HEK293T (cell line): ENCODE measurements at regions not wholly inside any gene's neighbourhood (a gene's known extent, or its start where the extent isn't known, plus 50 kb on each side); places are given as distances from the start of the nearest gene placed in this dataset.

Experiments used
- CTCF ChIA-PET: fragments of 350-600 bp; formaldehyde crosslinking; extraction: SDS; loops from one replicate; lab custom pipeline; 2021; ENCODE audit warnings: antibody characterized with exemption, inconsistent platforms; lab: Yijun Ruan, JAX
- POLR2A ChIA-PET: fragments of 350-600 bp; formaldehyde crosslinking; extraction: SDS; loops from one replicate; lab custom pipeline; 2020; ENCODE audit warnings: antibody characterized with exemption, inconsistent platforms; lab: Yijun Ruan, JAX
- DNase-seq: peaks from one replicate; pipeline ENCODE4 v3.0.0; 2012; ENCODE audit warnings: mixed read lengths; ENCODE audit errors: extremely low spot score
- ARNT ChIP-seq: fragments of 450-650 bp; IDR thresholded peaks from 2 replicates; pipeline ENCODE4 v1.6.1; 2017; ENCODE audit warnings: mild to moderate bottlenecking
- BHLHE40 ChIP-seq: fragments of 450-650 bp; IDR thresholded peaks from 2 replicates; pipeline ENCODE4 v1.6.1; 2016; ENCODE audit warnings: mild to moderate bottlenecking, moderate library complexity, borderline replicate concordance
- CTBP1 ChIP-seq: fragments of 450-650 bp; IDR thresholded peaks from 2 replicates; pipeline ENCODE4 v1.6.1; 2016; ENCODE audit warnings: borderline replicate concordance
- ELF4 ChIP-seq: fragments of 450-650 bp; IDR thresholded peaks from 2 replicates; pipeline ENCODE4 v1.6.1; 2017; ENCODE audit warnings: antibody characterized with exemption
- FOXA1 ChIP-seq: fragments of 450-650 bp; IDR thresholded peaks from 2 replicates; pipeline ENCODE4 v1.6.1; 2016; ENCODE audit warnings: mild to moderate bottlenecking
- FOXK2 ChIP-seq: fragments of 450-650 bp; IDR thresholded peaks from 2 replicates; pipeline ENCODE4 v1.6.1; 2016; ENCODE audit warnings: mild to moderate bottlenecking
- FOXM1 ChIP-seq: fragments of 450-650 bp; IDR thresholded peaks from 2 replicates; pipeline ENCODE4 v1.6.1; 2017; ENCODE audit warnings: mild to moderate bottlenecking, borderline replicate concordance
- HDGF ChIP-seq: fragments of 450-650 bp; IDR thresholded peaks from 2 replicates; pipeline ENCODE4 v1.6.1; 2017; ENCODE audit warnings: antibody characterized with exemption, borderline replicate concordance
- L3MBTL2 ChIP-seq: fragments of 450-650 bp; conservative IDR thresholded peaks from 2 replicates; pipeline ENCODE4 v1.6.1; 2016; ENCODE audit warnings: mild to moderate bottlenecking
- LEF1 ChIP-seq: fragments of 450-650 bp; IDR thresholded peaks from 2 replicates; pipeline ENCODE4 v1.6.1; 2017; ENCODE audit warnings: mild to moderate bottlenecking, borderline replicate concordance
- NFRKB ChIP-seq: fragments of 450-650 bp; IDR thresholded peaks from 2 replicates; pipeline ENCODE4 v1.6.1; 2016; ENCODE audit warnings: mild to moderate bottlenecking, moderate library complexity
- SP1 ChIP-seq: fragments of 450-650 bp; IDR thresholded peaks from 2 replicates; pipeline ENCODE4 v1.6.1; 2017
- SUZ12 ChIP-seq: fragments of 450-650 bp; IDR thresholded peaks from 2 replicates; pipeline ENCODE4 v1.6.1; 2016; ENCODE audit warnings: mild to moderate bottlenecking
- TARDBP ChIP-seq: fragments of 450-650 bp; IDR thresholded peaks from 2 replicates; pipeline ENCODE4 v1.6.1; 2016
- ZNF384 ChIP-seq: fragments of 450-650 bp; IDR thresholded peaks from 2 replicates; pipeline ENCODE4 v1.6.1; 2016
- TF ChIP-seq, protein P1 (sequence below): fragments of 450-650 bp; IDR thresholded peaks from 2 replicates; pipeline ENCODE4 v1.6.1; 2016

- CTCF ChIA-PET, result no interaction called here
- POLR2A ChIA-PET, result no interaction called here
- DNase-seq, result no peak
- no peak for TF ChIP-seq ZNF384
Observed at GRCh38 chr3:87811953-87812352, 246.9 kb downstream of the CGGBP1 start.

DNA sequence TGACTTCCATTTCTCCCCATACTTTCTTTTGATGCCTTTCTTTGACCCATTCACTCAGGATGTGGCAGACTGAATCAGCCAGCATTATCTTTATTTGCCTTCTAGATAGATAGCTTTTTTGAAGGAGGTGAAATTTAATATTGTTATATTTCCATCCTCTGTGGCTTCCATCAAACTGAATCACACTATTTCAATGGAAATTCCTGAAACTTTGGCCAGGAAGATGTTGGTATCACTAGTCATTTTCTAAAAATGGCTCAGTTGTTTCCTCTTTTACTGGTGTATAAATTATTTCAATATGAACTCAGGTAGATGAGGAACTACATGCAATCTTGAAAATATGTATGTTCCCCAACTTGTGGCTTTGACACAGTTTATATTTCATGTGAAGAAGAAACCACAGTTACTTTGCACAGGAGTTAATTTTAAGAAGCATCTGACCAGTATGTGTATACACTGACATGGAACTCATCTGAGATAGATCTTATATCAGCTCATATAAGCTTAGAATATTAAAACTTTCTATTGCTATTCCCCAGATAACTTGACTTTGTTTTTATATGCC, 248.3 kb downstream of the CGGBP1 start:
- CTCF ChIA-PET, result no interaction called here
- POLR2A ChIA-PET, result no interaction called here
- DNase-seq, result no peak
- no peak for TF ChIP-seq NFRKB
- TF ChIP-seq CTBP1, result no peak
- TF ChIP-seq BHLHE40, result no peak
- TF ChIP-seq SP1, result no peak

- TF ChIP-seq ELF4 (no peak), HDGF (no peak), BHLHE40 (no peak), L3MBTL2 (no peak), TARDBP (no peak), SP1 (no peak), ZNF384 (no peak), FOXM1 (no peak), FOXK2 (no peak), FOXA1 (no peak), ARNT (no peak)
- DNase-seq, result no peak
- POLR2A ChIA-PET, result no interaction called here
- CTCF ChIA-PET, result no interaction called here
Observed at GRCh38 chr3:87805670-87806069, 253.1 kb downstream of the CGGBP1 start.

- TF ChIP-seq BHLHE40, result no peak
- no peak for TF ChIP-seq HDGF
- TF ChIP-seq FOXK2, result no peak
- CTCF ChIA-PET, result no interaction called here
- DNase-seq, result no peak
- POLR2A ChIA-PET, result no interaction called here
Observed at GRCh38 chr3:87801409-87801808, 257.4 kb downstream of the CGGBP1 start.

DNA sequence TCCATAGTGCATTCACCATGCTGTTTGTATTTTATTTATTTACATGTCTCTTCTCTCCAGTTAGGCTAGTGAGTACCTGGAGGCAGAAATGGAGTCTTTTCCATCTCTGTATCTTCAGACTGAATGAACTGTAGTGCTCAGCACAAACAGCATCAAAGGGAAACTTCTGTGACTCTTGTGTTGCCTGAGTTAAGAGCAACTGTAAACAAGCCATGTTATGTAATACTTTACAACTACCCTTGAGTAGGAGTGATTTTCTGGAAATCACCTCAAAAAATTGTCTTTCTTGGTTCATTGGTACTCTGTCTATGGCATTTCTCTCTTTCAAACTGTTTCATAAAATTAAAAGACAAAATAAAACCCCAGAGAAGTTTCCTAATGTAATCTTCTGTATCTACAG, 258.3 kb downstream of the CGGBP1 start:
- ChIA-PET POLR2A (no interaction called here), CTCF (no interaction called here)
- no peak for DNase-seq
- TF ChIP-seq CTBP1, result no peak
- TF ChIP-seq BHLHE40, result no peak
- TF ChIP-seq FOXM1, result no peak
- no peak for TF ChIP-seq SP1
- no peak for TF ChIP-seq FOXK2
- TF ChIP-seq FOXA1, result no peak
- no peak for TF ChIP-seq L3MBTL2
- TF ChIP-seq ARNT, result no peak
- TF ChIP-seq ELF4, result no peak
- no peak for TF ChIP-seq HDGF
- TF ChIP-seq, protein P1, sequence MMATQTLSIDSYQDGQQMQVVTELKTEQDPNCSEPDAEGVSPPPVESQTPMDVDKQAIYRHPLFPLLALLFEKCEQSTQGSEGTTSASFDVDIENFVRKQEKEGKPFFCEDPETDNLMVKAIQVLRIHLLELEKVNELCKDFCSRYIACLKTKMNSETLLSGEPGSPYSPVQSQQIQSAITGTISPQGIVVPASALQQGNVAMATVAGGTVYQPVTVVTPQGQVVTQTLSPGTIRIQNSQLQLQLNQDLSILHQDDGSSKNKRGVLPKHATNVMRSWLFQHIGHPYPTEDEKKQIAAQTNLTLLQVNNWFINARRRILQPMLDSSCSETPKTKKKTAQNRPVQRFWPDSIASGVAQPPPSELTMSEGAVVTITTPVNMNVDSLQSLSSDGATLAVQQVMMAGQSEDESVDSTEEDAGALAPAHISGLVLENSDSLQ, result no peak
- TF ChIP-seq SUZ12, result no peak
- no peak for TF ChIP-seq LEF1
- TF ChIP-seq NFRKB, result no peak
- TF ChIP-seq TARDBP, result no peak
- no peak for TF ChIP-seq ZNF384

- TF ChIP-seq, protein P1, result no peak
- no peak for TF ChIP-seq ELF4
- POLR2A ChIA-PET, result interaction anchor here (0.9 kb wide), 1 partner anchor 8 kb away, joined by 3 read pairs; no protein-coding TSS in a partner anchor
- DNase-seq, result no peak
- CTCF ChIA-PET, result interaction anchor here (0.6 kb wide), 1 partner anchor 535 kb away, joined by 5 read pairs; no protein-coding TSS in a partner anchor
Observed at GRCh38 chr3:87798567-87798947, 260.2 kb downstream of the CGGBP1 start.

DNA sequence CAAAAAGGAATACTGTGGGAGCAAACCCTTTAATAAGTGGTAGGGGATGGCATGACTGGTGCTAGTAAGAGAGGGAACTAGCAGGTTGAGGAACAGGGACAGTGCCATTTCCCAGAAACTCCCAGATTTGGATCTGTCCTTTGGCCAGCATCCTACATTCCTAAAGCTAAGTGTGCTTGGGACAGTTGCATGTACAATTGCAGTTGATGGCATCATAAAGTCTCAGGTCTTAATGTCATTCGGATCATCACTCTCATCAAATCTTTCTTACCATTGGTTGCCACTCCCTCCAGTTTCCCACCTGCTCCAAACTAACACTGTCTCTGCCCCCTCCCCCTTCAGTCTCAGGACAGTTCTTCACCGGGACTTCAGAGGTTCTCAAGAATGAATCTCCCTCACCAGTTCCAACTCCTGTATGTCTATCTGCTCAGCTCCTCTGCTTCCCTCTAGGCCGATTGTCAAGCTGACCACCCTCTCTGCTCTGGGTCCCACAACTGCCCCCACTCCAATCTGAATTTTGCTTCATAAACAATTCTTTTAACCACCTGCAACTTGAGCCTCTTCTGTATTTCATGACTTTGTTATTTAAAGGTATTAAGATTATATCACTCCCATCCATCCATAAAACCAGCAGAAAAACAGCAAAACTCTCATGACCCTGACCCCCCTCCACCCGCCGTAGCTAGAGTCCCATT, 260.8 kb downstream of the CGGBP1 start:
- CTCF ChIA-PET, result interaction anchor here (0.6 kb wide), 1 partner anchor 534 kb away, joined by 5 read pairs; no protein-coding TSS in a partner anchor

More for the DNA sequence above, 260.8 kb downstream of the CGGBP1 start:
- TF ChIP-seq FOXK2 (no peak), BHLHE40 (no peak), SUZ12 (no peak), SP1 (no peak), LEF1 (no peak), ELF4 (no peak), L3MBTL2 (no peak), HDGF (no peak), ARNT (no peak), ZNF384 (no peak), TARDBP (no peak)
- TF ChIP-seq, protein P1, result no peak
- DNase-seq, result no peak
- POLR2A ChIA-PET, result no interaction called here
